NCI-H146 (cell line): ENCODE measurements at regions not wholly inside any gene's neighbourhood (a gene's known extent, or its start where the extent isn't known, plus 50 kb on each side); places are given as distances from the start of the nearest gene placed in this dataset.

Source experiments
- DNase-seq: peaks from one replicate; lab custom pipeline; 2025; lab: John Stamatoyannopoulos, UW

DNA sequence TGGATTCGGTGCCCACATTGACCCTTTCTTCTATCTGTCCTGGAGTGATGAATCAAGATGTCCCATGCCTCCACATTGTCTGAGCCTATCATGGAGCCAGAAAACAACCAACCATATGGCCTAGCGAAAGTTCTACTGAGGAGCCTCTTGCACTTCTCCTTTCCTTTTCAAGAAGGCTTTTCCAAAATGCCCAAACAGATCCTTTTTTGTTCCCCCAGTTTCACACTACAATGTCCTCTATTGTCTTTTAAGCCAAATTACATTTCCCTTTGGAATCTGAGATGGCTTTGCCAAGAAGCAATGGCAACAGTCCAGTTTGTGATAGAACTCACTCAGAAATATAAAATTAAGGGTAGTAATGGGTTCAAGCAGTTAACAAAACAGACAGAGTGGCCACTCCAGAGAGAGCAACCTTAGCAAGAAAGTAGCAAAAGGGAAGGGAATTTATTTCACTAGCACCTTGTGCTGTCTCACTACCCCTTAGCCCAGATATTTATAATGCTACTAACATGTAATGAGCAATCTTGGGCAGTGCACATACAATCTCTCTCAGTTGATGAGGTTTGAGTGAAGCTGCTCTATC lies 194.6 kb upstream of the PDE1C start:
- no peak for DNase-seq

- DNase-seq: no peak
Measured at GRCh38 chr7:32263611-32264010, 193.4 kb upstream of the PDE1C start.

DNA sequence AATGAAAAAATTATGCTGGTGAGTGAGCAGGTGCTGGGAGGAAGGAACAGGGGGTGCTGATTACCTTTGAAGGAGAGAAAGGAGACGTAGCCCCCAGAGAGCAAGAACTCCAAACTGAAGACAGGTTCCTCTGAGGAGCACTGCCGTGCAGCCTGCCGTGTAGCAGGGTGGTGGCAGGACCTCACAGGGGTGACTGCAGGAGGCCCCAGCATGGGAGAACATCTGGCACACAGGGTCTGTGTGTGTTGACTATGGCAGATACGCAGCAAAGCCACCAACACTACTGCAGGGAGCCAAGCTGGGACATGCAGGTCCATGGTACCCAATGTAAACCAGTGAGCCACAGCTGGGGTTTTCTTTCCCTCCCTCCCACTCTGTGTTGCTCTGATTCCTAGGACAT lies 192.1 kb upstream of the PDE1C start:
- DNase-seq: no peak

- DNase-seq: no peak
Measured at GRCh38 chr7:32259931-32260596, 189.9 kb upstream of the PDE1C start.

DNA sequence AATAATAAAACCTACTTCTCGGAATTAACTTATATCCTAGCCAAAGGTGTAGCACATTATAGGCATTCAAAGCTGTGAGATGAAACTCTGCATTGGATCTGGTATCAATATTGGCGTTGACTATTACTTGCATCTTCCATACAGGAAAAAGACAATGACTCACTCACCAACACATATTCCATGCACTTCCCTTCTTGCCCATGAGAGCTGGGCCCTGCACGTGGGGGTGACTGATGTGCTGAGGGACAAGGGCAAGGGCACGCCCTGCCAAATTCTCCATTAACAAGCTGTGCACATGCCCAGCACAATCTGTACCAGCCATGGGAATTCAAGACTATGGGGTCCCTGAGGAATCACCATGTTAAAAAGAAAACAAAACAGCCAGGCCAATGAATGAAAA lies 188.1 kb upstream of the PDE1C start:
- DNase-seq: no peak

DNA sequence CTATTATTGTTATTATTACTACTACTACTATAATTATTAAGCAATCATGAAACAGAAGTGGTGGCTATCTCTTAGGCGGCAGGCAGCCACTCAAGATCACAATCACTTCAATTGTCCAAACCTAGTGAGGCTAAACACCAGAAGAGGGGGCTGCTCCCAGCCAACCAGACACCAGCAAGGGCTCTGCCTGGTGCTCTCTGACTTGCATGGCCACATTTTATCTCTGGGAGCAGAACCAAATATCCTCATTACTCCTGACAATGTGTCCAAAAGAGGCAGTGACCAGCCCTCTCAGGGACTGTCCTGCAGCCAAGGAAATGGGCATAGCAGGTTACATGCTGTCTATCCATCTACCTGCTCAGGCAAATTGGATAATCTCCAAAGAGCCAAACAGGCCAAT lies 187.4 kb upstream of the PDE1C start:
- DNase-seq: no peak

DNA sequence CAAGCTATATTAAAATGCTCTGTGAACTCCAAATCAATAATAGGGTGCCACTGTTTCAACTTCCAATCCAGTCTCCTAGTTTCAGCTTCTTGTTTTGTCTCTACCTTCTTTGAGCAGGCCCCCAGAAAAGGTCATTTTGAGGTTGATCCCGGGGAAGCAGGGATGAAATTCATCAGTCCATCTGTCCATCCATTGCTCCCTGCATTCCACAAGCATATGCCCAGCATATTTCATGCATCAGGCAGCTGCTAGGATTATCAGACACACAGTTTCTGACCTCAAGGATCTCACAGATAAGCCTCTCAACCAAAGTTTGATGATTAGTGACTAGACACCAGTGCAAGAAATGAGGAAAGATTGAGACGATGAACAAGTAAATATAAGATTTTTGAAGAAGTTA lies 186.6 kb upstream of the PDE1C start:
- DNase-seq: no peak

DNA sequence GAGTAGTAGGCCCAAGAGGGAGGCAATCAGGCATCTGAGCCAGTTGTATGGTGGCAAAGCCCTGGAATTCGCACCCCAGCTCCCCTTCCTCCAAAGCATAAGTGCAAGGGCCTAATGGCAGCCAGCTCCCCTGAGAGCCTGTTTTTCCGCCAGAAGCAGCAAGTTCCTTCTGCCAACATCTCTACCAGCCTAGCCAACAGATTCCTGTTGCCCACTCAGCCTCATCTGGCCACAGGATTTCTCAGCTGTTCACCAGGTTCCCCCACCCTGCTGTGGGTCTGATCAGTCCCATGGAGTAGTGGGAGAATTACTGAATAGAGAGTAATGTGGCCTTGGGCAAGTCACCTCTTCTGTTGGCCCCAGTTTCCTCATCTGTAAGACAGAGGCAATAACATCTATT lies 186.2 kb upstream of the PDE1C start:
- DNase-seq: no peak

GRCh38 chr7:32255036-32255435 lies 184.8 kb upstream of the PDE1C start:
- DNase-seq: no peak

DNA sequence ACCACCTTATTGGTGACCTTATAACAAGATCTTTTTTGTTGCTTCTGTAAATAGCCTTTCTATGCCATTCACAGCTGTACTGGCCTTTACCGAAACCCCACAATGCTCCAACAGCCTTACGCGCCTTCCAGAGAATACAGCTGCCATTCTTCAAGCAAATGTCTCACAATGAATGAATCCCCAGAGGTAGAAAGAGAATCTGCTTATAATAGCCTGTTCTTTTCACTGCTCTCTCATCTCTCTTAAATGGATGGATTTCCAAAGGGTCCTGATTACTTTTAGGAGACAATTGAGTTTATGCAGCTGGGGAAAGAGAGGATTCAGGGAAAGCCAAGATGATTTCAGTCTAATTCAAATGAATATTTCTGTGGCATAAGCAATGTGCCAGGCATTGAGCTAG lies 183.1 kb upstream of the PDE1C start:
- DNase-seq: no peak

DNA sequence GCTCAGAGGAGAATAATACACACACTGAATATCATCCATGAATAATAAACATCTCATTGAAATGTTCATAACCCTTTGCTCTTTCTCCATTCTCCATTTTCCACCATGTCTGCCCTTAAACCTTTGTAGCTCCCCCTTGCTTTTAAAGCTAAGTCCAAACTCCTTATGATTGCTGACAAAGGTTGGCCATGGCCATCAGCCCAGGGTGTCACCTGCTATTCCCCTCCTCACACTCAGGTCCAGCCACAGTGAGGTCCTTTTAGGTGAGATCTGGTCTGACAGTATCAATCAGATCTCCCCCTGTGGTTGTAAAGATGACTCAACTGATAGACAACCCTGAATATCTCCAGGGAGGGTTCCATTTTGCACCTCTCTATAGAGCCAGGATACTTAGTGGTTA lies 181.5 kb upstream of the PDE1C start:
- no peak for DNase-seq

GRCh38 chr7:32250471-32251260 lies 180.5 kb upstream of the PDE1C start:
- DNase-seq: no peak

DNA sequence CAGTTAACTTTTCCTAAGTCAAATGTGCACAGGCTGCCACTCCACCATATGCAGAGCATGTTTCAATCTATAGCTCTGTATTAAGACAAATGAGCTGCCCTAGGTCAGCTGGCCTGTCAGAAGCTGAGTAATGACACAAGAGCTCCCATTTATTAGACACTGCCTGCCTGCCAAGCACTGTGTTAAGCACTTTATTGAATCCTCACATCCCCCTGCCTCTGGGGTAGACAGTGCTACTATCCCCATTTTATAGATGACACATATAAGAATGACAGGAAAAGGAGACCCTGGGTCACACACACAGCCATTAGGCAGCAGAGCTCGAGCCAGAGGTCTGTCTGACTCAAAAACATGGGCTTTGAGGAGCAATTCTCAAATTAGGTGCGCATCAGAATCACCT lies 179.8 kb upstream of the PDE1C start:
- DNase-seq: no peak

DNA sequence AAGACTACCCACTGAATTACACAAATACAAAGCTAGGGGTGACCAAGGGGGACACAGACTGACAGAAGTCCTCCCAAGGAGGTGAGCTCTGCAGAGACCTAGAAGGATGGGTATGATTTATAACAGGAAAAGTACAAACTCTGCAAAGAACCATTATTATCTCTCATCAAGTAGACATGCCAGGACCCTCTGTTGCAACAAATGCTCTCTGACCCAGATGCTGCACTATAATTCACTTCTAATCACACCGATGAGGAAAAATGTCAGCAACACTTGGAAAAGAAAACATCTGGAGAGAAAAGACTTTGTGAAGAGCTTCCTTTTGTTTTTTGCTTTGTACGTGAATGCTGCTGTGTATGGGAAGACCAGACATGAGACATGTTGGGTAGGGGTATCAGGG lies 178.3 kb upstream of the PDE1C start:
- no peak for DNase-seq

GRCh38 chr7:32244806-32245345 lies 174.7 kb upstream of the PDE1C start:
- no peak for DNase-seq

GRCh38 chr7:32243687-32244290 lies 173.6 kb upstream of the PDE1C start:
- DNase-seq: no peak

DNA sequence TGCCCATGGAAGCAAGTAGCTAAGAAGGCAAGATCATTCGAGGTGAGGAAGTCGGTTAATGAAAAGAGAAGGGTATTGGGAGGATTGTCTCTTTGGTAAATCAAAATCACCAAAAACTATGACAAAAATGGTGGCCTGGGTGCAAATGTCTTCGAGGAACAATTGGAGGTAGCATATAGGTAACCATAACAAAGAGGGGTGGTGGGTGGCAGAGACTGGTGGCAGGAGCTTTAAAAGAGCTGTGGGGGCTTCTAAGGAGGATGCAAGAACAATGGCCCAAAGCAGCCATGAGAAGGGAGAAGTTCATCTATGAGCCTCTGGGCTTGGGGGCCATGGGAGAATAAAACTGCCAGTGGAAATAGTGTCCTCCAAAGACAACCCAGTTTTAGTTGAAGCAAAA lies 172.2 kb upstream of the PDE1C start:
- no peak for DNase-seq

DNA sequence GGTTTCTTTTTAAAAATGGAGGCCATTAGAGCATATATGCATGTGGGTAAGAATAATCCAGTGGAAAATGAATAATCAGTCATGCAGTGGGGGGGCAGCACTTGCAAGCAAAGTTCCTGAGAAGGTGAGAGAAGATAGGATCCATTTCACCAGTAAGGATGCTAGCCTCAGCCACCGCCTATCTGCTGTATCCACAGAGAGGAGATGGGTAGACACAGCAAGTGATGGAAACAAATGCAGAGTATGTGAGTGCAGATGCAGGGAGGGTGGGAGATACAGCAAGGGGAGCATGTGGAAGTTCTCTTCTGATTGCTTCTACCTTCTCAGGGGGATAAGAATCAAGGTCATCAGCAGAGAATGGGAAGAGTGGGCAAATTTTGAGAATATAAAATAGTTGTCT lies 171.4 kb upstream of the PDE1C start:
- DNase-seq: no peak

GRCh38 chr7:32239764-32240163 lies 169.6 kb upstream of the PDE1C start:
- DNase-seq: no peak

GRCh38 chr7:32228601-32229000 lies 158.4 kb upstream of the PDE1C start:
- no peak for DNase-seq

GRCh38 chr7:32227746-32228145 lies 157.5 kb upstream of the PDE1C start:
- DNase-seq: no peak

DNA sequence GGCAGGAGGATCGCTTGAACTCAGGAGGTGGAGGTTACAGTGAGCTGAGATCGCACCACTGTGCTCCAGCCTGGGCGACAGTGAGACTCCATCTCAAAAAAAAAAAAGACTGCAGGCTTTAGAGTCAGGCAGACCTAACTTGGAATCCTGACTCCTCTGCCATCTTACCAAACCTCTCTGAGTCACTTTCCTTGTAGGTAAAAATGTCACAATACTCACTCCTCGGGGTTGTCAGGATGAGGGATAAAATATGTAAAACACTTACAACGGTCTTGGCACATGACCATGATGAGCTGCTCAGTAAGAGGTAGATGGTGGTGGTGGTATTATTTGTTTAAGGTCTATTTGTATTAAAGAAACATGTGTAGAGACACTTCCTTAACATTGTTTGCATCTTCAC lies 154.1 kb upstream of the PDE1C start:
- no peak for DNase-seq

GRCh38 chr7:32223721-32224120 lies 153.5 kb upstream of the PDE1C start:
- DNase-seq: no peak
